ENCODE measurements at regions not wholly inside any gene's neighbourhood (a gene's known extent, or its start where the extent isn't known, plus 50 kb on each side); places are given as distances from the start of the nearest gene placed in this dataset.

- ATAC-seq (ENCODE audit: low FRiP score in 2 of 2) (no peak), DNase-seq (peak in 1 of 2 donors; percentile 17)
- no peaks in the 10 kb centered on the region for H3K4me1 ChIP-seq
- H3K4me3 ChIP-seq, result no peak overlapping the region
- H3K36me3 ChIP-seq, result no peaks in the 10 kb centered on the region
- no peak overlapping the region for H3K27ac ChIP-seq
- H3K27me3 ChIP-seq, result no peaks in the 10 kb centered on the region
- TF ChIP-seq EP300 (IDR thresholded peaks at IDR 0.05) (no peak), POLR2A (IDR thresholded peaks at IDR 0.05) (no peak), CTCF (IDR thresholded peaks at IDR 0.05) (no peak), POLR2AphosphoS5 (IDR thresholded peaks at IDR 0.05) (no peak)
- no peaks in the 10 kb centered on the region for H3K9me3 ChIP-seq
- 59 to 68% methylated on average over 8 of the region's 8 CpGs for WGBS, 2 donors
Measured at GRCh38 chr11:19519912-19520641, 192.6 kb upstream of the NAV2 start.

- H3K27ac ChIP-seq, result no peak overlapping the region
- no peaks in the 10 kb centered on the region for H3K27me3 ChIP-seq
- no peaks in the 10 kb centered on the region for H3K36me3 ChIP-seq
- no peaks in the 10 kb centered on the region for H3K9me3 ChIP-seq
- WGBS, 2 donors, result 74 to 82% methylated on average over 4 of the region's 4 CpGs
- no peak for TF ChIP-seq CTCF (IDR thresholded peaks at IDR 0.05)
- no peak for TF ChIP-seq EP300 (IDR thresholded peaks at IDR 0.05)
- TF ChIP-seq POLR2AphosphoS5 (IDR thresholded peaks at IDR 0.05), result no peak
- no peak for TF ChIP-seq POLR2A (IDR thresholded peaks at IDR 0.05)
- ATAC-seq (ENCODE audit: low FRiP score in 2 of 2) (no peak), DNase-seq (no peak)
- H3K4me1 ChIP-seq, result no peaks in the 10 kb centered on the region
- H3K4me3 ChIP-seq, result no peak overlapping the region
Measured at GRCh38 chr11:19519353-19519752, 193.3 kb upstream of the NAV2 start.

GRCh38 chr11:19513253-19513652 lies 199.4 kb upstream of the NAV2 start:
- Histone ChIP-seq H3K4me3 (no peak overlapping the region), H3K36me3 (no peaks in the 10 kb centered on the region), H3K9me3 (no peaks in the 10 kb centered on the region), H3K27ac (no peak overlapping the region), H3K27me3 (no peaks in the 10 kb centered on the region), H3K4me1 (peaks cover 0 to 11% (median 3%) of the 10 kb centered on the region in 4 donors)
- ATAC-seq (ENCODE audit: low FRiP score in 2 of 2) (no peak), DNase-seq (no peak)
- 87 to 89% methylated on average over 2 of the region's 2 CpGs for WGBS, 2 donors
- no peak for TF ChIP-seq POLR2AphosphoS5 (IDR thresholded peaks at IDR 0.05)
- no peak for TF ChIP-seq EP300 (IDR thresholded peaks at IDR 0.05)
- no peak for TF ChIP-seq POLR2A (IDR thresholded peaks at IDR 0.05)
- no peak for TF ChIP-seq CTCF (IDR thresholded peaks at IDR 0.05)

- TF ChIP-seq POLR2AphosphoS5 (IDR thresholded peaks at IDR 0.05) (no peak), CTCF (IDR thresholded peaks at IDR 0.05) (no peak), EP300 (IDR thresholded peaks at IDR 0.05) (no peak), POLR2A (IDR thresholded peaks at IDR 0.05) (no peak)
- no peaks in the 10 kb centered on the region for H3K36me3 ChIP-seq
- H3K4me3 ChIP-seq, result no peak overlapping the region
- peak overlapping the region in 2 of 4 donors; percentile 11 to 24 for H3K27ac ChIP-seq
- 66 to 75% methylated on average over 4 of the region's 4 CpGs for WGBS, 2 donors
- no peak for ATAC-seq (ENCODE audit: low FRiP score in 2 of 2)
- H3K9me3 ChIP-seq, result no peaks in the 10 kb centered on the region
- H3K4me1 ChIP-seq, result peaks cover 0 to 11% (median 3%) of the 10 kb centered on the region in 4 donors
- no peak for DNase-seq
- H3K27me3 ChIP-seq, result no peaks in the 10 kb centered on the region
Measured at GRCh38 chr11:19512618-19513017, 200.0 kb upstream of the NAV2 start.

All from upper lobe of left lung (tissue), 6 donors.